ENCODE measurements at regions not wholly inside any gene's neighbourhood (a gene's known extent, or its start where the extent isn't known, plus 50 kb on each side); places are given as distances from the start of the nearest gene placed in this dataset.

- no peaks in the 10 kb centered on the region for H3K9me3 ChIP-seq (ENCODE audit: control insufficient read depth, insufficient read depth, low read depth, low read length)
- CTCF ChIA-PET, result interaction anchor here (1.3 to 2.0 kb wide), 3 partner anchors 11 to 109 kb away, joined by 3 to 4 read pairs (median 4); partner anchors contain the start of gene SERTAD2
- H3K4me3 ChIP-seq (ENCODE audit: low read depth, low read length), result no peak overlapping the region
- POLR2A ChIA-PET, result interaction anchor here (2.4 to 5.0 kb wide), 2 partner anchors 11 to 109 kb away, joined by 7 to 27 read pairs; partner anchors contain the start of gene SERTAD2
- H3K27ac ChIP-seq (ENCODE audit: extremely low read depth, low read depth, low read length), result no peak overlapping the region
- H3K4me1 ChIP-seq (ENCODE audit: control insufficient read depth, insufficient read depth, low read length), result no peaks in the 10 kb centered on the region
- H3K36me3 ChIP-seq (ENCODE audit: control insufficient read depth in 2 of 2, insufficient read depth in 1 of 2, low read length in 2 of 2), result no peaks in the 10 kb centered on the region
- no peak for TF ChIP-seq ZNF571 (tag by site-specific recombination; IDR thresholded peaks at IDR 0.05)
- TF ChIP-seq GFI1B (tag by site-specific recombination; IDR thresholded peaks at IDR 0.05), result no peak
- no peak for TF ChIP-seq ELK4 (IDR thresholded peaks at IDR 0.05; ENCODE audit: borderline replicate concordance, low read depth, low read length)
- TF ChIP-seq ZNF747 (tag by site-specific recombination; IDR thresholded peaks at IDR 0.05), result no peak
- TF ChIP-seq ZNF501 (tag by site-specific recombination; IDR thresholded peaks at IDR 0.05), result no peak
- no peak for TF ChIP-seq ZNF157 (tag by site-specific recombination; IDR thresholded peaks at IDR 0.05)
- TF ChIP-seq ZNF600 (tag by site-specific recombination; IDR thresholded peaks at IDR 0.05), result no peak
- TF ChIP-seq ZNF223 (tag by site-specific recombination; IDR thresholded peaks at IDR 0.05), result no peak
Observed at GRCh38 chr2:64762301-64762997, 108.7 kb upstream of the SERTAD2 start.

- Histone ChIP-seq H3K36me3 (ENCODE audit: control insufficient read depth in 2 of 2, insufficient read depth in 1 of 2, low read length in 2 of 2) (no peaks in the 10 kb centered on the region), H3K9me3 (ENCODE audit: control insufficient read depth, insufficient read depth, low read depth, low read length) (no peaks in the 10 kb centered on the region), H3K4me1 (ENCODE audit: control insufficient read depth, insufficient read depth, low read length) (no peaks in the 10 kb centered on the region), H3K4me3 (ENCODE audit: low read depth, low read length) (no peak overlapping the region), H3K27ac (ENCODE audit: extremely low read depth, low read depth, low read length) (no peak overlapping the region)
- ChIA-PET POLR2A (interaction anchor here (2.4 to 5.0 kb wide), 2 partner anchors 12 to 109 kb away, joined by 7 to 27 read pairs; partner anchors contain the start of gene SERTAD2), CTCF (interaction anchor here (3.1 kb wide), 1 partner anchor 11 kb away, joined by 14 read pairs; no protein-coding TSS in a partner anchor)
- TF ChIP-seq ZNF529 (tag by site-specific recombination; IDR thresholded peaks at IDR 0.05; ENCODE audit: insufficient replicate concordance) (no peak), WT1 (tag by site-specific recombination; IDR thresholded peaks at IDR 0.05) (no peak), ZNF18 (tag by site-specific recombination; IDR thresholded peaks at IDR 0.05) (no peak), CTCF (tag by site-specific recombination; IDR thresholded peaks at IDR 0.05) (no peak), ZNF366 (tag by site-specific recombination; conservative IDR thresholded peaks at IDR 0.05) (no peak), ZNF660 (tag by site-specific recombination; IDR thresholded peaks at IDR 0.05) (no peak), ZBTB48 (tag by site-specific recombination; IDR thresholded peaks at IDR 0.05) (no peak), ZNF658 (tag by site-specific recombination; IDR thresholded peaks at IDR 0.05) (no peak), ZNF510 (tag by site-specific recombination; IDR thresholded peaks at IDR 0.05; ENCODE audit: insufficient replicate concordance) (no peak), ZNF544 (tag by site-specific recombination; IDR thresholded peaks at IDR 0.05) (no peak), ZNF707 (tag by site-specific recombination; IDR thresholded peaks at IDR 0.05) (no peak), ZNF626 (tag by site-specific recombination; IDR thresholded peaks at IDR 0.05) (no peak), ZNF623 (tag by site-specific recombination; IDR thresholded peaks at IDR 0.05) (no peak)
- TF ChIP-seq, protein P1, sequence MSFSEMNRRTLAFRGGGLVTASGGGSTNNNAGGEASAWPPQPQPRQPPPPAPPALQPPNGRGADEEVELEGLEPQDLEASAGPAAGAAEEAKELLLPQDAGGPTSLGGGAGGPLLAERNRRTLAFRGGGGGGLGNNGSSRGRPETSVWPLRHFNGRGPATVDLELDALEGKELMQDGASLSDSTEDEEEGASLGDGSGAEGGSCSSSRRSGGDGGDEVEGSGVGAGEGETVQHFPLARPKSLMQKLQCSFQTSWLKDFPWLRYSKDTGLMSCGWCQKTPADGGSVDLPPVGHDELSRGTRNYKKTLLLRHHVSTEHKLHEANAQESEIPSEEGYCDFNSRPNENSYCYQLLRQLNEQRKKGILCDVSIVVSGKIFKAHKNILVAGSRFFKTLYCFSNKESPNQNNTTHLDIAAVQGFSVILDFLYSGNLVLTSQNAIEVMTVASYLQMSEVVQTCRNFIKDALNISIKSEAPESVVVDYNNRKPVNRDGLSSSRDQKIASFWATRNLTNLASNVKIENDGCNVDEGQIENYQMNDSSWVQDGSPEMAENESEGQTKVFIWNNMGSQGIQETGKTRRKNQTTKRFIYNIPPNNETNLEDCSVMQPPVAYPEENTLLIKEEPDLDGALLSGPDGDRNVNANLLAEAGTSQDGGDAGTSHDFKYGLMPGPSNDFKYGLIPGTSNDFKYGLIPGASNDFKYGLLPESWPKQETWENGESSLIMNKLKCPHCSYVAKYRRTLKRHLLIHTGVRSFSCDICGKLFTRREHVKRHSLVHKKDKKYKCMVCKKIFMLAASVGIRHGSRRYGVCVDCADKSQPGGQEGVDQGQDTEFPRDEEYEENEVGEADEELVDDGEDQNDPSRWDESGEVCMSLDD (tag by site-specific recombination; IDR thresholded peaks at IDR 0.05), result no peak
- TF ChIP-seq, protein P2, sequence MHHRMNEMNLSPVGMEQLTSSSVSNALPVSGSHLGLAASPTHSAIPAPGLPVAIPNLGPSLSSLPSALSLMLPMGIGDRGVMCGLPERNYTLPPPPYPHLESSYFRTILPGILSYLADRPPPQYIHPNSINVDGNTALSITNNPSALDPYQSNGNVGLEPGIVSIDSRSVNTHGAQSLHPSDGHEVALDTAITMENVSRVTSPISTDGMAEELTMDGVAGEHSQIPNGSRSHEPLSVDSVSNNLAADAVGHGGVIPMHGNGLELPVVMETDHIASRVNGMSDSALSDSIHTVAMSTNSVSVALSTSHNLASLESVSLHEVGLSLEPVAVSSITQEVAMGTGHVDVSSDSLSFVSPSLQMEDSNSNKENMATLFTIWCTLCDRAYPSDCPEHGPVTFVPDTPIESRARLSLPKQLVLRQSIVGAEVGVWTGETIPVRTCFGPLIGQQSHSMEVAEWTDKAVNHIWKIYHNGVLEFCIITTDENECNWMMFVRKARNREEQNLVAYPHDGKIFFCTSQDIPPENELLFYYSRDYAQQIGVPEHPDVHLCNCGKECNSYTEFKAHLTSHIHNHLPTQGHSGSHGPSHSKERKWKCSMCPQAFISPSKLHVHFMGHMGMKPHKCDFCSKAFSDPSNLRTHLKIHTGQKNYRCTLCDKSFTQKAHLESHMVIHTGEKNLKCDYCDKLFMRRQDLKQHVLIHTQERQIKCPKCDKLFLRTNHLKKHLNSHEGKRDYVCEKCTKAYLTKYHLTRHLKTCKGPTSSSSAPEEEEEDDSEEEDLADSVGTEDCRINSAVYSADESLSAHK (tag by site-specific recombination; IDR thresholded peaks at IDR 0.05), result no peak
- TF ChIP-seq, protein P3, sequence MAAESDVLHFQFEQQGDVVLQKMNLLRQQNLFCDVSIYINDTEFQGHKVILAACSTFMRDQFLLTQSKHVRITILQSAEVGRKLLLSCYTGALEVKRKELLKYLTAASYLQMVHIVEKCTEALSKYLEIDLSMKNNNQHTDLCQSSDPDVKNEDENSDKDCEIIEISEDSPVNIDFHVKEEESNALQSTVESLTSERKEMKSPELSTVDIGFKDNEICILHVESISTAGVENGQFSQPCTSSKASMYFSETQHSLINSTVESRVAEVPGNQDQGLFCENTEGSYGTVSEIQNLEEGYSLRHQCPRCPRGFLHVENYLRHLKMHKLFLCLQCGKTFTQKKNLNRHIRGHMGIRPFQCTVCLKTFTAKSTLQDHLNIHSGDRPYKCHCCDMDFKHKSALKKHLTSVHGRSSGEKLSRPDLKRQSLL (tag by site-specific recombination; IDR thresholded peaks at IDR 0.05), result no peak
Observed at GRCh38 chr2:64763126-64763525, 109.4 kb upstream of the SERTAD2 start.

Data from HEK293 (cell line).